ENCODE measurements at regions not wholly inside any gene's neighbourhood (a gene's known extent, or its start where the extent isn't known, plus 50 kb on each side); places are given as distances from the start of the nearest gene placed in this dataset.

GRCh38 chr7:42314696-42315095 is 77.7 kb upstream of the GLI3 start:
- TF ChIP-seq, protein P1, sequence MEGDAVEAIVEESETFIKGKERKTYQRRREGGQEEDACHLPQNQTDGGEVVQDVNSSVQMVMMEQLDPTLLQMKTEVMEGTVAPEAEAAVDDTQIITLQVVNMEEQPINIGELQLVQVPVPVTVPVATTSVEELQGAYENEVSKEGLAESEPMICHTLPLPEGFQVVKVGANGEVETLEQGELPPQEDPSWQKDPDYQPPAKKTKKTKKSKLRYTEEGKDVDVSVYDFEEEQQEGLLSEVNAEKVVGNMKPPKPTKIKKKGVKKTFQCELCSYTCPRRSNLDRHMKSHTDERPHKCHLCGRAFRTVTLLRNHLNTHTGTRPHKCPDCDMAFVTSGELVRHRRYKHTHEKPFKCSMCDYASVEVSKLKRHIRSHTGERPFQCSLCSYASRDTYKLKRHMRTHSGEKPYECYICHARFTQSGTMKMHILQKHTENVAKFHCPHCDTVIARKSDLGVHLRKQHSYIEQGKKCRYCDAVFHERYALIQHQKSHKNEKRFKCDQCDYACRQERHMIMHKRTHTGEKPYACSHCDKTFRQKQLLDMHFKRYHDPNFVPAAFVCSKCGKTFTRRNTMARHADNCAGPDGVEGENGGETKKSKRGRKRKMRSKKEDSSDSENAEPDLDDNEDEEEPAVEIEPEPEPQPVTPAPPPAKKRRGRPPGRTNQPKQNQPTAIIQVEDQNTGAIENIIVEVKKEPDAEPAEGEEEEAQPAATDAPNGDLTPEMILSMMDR (IDR thresholded peaks at IDR 0.05), result no peak
- TF ChIP-seq POLR2A (IDR thresholded peaks at IDR 0.05), result no peak

All from transverse colon (tissue), 3 donors.